GM18870 (cell line): ENCODE measurements at regions not wholly inside any gene's neighbourhood (a gene's known extent, or its start where the extent isn't known, plus 50 kb on each side); places are given as distances from the start of the nearest gene placed in this dataset.
"Not testable (repeated sequence)": the region's sequence is repeated elsewhere in the genome, so short reads cannot be mapped to it uniquely, and the experiment has no call there.

Experiments used
- ATAC-seq: cut with Tn5 transposase; IDR thresholded peaks from one replicate; pipeline ENCODE4 v1.9.1; 2021; ENCODE audit warnings: moderate library complexity; ENCODE audit not compliant: unreplicated experiment

GRCh38 chr1:193914871-193915270 lies 728.5 kb upstream of the B3GALT2 start:
- ATAC-seq, result no peak

- no peak for ATAC-seq
Measured at GRCh38 chr1:193909406-193910082, 723.1 kb upstream of the B3GALT2 start.

- no peak for ATAC-seq
Measured at GRCh38 chr1:193905288-193906085, 719.1 kb upstream of the B3GALT2 start.

- no peak for ATAC-seq
Measured at GRCh38 chr1:193891788-193892187, 705.4 kb upstream of the B3GALT2 start.

- no peak for ATAC-seq
Measured at GRCh38 chr1:193890935-193891334, 704.5 kb upstream of the B3GALT2 start.

- no peak for ATAC-seq
Measured at GRCh38 chr1:193884848-193885558, 698.6 kb upstream of the B3GALT2 start.

GRCh38 chr1:193877920-193878319 lies 691.5 kb upstream of the B3GALT2 start:
- not testable (repeated sequence) for ATAC-seq

- ATAC-seq, result no peak
Measured at GRCh38 chr1:193868425-193868824, 682.0 kb upstream of the B3GALT2 start.

GRCh38 chr1:193856261-193856660 lies 669.8 kb upstream of the B3GALT2 start:
- no peak for ATAC-seq

GRCh38 chr1:193850745-193851144 lies 664.3 kb upstream of the B3GALT2 start:
- no peak for ATAC-seq

- ATAC-seq, result no peak
Measured at GRCh38 chr1:193846876-193847604, 660.6 kb upstream of the B3GALT2 start.

- ATAC-seq, result no peak
Measured at GRCh38 chr1:193846411-193846810, 660.0 kb upstream of the B3GALT2 start.

- no peak for ATAC-seq
Measured at GRCh38 chr1:193841857-193842256, 655.4 kb upstream of the B3GALT2 start.

GRCh38 chr1:193831465-193831864 lies 645.1 kb upstream of the B3GALT2 start:
- no peak for ATAC-seq

GRCh38 chr1:193827516-193827915 lies 641.1 kb upstream of the B3GALT2 start:
- ATAC-seq, result no peak

- ATAC-seq, result no peak
Measured at GRCh38 chr1:193819376-193819775, 633.0 kb upstream of the B3GALT2 start.

- no peak for ATAC-seq
Measured at GRCh38 chr1:193807208-193807607, 620.8 kb upstream of the B3GALT2 start.

GRCh38 chr1:193806079-193807048 lies 620.0 kb upstream of the B3GALT2 start:
- ATAC-seq, result peak; percentile 89

- ATAC-seq, result no peak
Measured at GRCh38 chr1:193799948-193800690, 613.7 kb upstream of the B3GALT2 start.
